ENCODE measurements at regions not wholly inside any gene's neighbourhood (a gene's known extent, or its start where the extent isn't known, plus 50 kb on each side); places are given as distances from the start of the nearest gene placed in this dataset.

DNA sequence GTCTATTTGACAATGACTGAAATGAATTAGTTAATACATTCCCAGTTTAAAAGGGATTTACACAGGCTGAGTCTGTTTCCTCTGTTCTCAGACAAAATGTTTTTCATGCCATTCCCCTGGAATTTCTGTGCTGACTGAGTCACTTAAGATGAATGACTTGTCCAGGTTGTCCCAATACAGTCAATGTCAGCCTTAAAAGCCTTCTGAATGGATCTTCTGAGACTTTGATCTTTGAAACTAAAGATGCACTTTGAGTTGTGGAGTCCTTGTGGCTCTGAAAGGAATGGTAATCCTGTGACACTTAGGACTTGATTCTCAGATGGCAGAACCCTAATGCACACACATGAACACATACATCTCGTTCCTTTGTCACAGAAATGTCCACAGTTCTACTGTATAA is 622.2 kb upstream of the GRID2 start:
- TF ChIP-seq, protein P1, sequence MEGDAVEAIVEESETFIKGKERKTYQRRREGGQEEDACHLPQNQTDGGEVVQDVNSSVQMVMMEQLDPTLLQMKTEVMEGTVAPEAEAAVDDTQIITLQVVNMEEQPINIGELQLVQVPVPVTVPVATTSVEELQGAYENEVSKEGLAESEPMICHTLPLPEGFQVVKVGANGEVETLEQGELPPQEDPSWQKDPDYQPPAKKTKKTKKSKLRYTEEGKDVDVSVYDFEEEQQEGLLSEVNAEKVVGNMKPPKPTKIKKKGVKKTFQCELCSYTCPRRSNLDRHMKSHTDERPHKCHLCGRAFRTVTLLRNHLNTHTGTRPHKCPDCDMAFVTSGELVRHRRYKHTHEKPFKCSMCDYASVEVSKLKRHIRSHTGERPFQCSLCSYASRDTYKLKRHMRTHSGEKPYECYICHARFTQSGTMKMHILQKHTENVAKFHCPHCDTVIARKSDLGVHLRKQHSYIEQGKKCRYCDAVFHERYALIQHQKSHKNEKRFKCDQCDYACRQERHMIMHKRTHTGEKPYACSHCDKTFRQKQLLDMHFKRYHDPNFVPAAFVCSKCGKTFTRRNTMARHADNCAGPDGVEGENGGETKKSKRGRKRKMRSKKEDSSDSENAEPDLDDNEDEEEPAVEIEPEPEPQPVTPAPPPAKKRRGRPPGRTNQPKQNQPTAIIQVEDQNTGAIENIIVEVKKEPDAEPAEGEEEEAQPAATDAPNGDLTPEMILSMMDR (IDR thresholded peaks at IDR 0.05; ENCODE audit: insufficient read depth, low read depth, low read length) = no peak
- TF ChIP-seq EZH2 (IDR thresholded peaks at IDR 0.05; ENCODE audit: insufficient read depth, low read length) = no peak
